ENCODE measurements at regions not wholly inside any gene's neighbourhood (a gene's known extent, or its start where the extent isn't known, plus 50 kb on each side); places are given as distances from the start of the nearest gene placed in this dataset.
"Not testable (repeated sequence)": the region's sequence is repeated elsewhere in the genome, so short reads cannot be mapped to it uniquely, and the experiment has no call there.

DNA sequence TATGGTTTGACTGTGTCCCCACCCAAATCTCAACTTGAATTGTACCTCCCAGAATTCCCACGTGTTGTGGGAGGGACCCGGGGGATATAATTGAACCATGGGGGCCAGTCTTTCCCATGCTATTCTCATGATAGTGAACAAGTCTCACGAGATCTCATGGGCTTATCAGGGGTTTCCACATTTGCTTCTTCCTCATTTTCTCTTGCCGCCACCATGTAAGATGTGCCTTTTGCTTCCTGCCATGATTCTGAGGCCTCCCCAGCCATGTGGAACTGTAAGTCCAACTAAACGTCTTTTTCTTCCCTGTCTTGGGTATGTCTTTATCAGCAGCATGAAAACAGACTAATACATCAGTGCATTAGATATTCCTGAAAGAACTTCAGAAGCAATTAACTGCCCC, 177.7 kb upstream of the PRSS58 start:
- DNase-seq, result not testable (repeated sequence)

GRCh38 chr7:142434666-142435167, 176.9 kb upstream of the PRSS58 start:
- no peak for DNase-seq

GRCh38 chr7:142434133-142434532, 176.3 kb upstream of the PRSS58 start:
- peak; percentile 16 for DNase-seq

GRCh38 chr7:142432377-142432776, 174.5 kb upstream of the PRSS58 start:
- no peak for DNase-seq

GRCh38 chr7:142431491-142431890, 173.6 kb upstream of the PRSS58 start:
- no peak for DNase-seq

DNA sequence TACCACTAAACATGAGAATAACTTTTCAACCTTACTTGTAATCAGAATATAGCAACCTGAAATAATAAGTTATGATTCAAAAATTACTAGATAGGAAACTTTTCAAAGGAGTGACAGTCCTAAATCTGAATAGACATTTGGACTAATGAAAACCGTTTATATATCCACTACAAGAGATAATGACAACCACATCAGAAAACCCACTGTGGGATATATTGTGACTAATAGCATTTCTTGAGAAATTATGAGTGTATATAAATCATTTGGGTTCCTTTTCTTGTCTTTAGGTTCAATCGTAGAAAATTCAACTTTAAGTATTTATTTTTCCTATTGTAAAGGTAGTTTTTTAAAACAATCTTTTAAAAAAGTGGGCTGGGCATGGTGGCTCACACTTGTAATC, 170.2 kb upstream of the PRSS58 start:
- DNase-seq, result no peak

DNA sequence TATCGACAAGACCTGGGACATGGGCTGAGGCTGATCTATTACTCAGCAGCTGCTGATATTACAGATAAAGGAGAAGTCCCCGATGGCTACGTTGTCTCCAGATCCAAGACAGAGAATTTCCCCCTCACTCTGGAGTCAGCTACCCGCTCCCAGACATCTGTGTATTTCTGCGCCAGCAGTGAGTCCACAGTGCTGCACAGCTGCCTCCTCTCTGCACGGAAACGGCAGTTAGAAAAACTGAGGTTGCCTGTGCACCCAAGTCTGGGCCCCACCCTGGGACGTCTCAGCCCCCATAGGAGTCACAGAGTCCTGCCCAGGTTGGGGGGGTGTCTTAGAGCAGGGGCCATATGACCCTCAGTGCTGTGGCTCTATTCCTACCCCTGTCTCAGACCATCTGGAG, 167.4 kb upstream of the PRSS58 start:
- no peak for DNase-seq

DNA sequence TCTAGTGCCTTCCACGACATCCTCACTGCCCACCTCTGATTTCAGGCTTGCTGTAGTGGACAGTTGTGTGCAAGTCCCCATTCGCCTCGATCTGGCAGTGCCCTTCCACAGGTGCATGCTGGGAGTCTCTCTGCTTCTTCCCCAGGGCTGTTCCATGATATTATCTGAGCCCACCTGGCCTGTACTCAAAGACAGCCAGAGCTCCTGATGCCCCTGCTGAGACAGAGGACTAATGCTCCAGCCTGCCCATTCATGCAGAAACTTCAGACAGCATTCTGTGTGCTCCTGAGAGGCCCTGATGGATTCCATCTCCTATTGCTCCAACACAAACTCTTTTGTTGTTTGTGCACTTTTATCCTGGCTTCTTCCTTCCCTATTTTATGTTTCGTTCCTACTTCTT, 164.8 kb upstream of the PRSS58 start:
- no peak for DNase-seq

DNA sequence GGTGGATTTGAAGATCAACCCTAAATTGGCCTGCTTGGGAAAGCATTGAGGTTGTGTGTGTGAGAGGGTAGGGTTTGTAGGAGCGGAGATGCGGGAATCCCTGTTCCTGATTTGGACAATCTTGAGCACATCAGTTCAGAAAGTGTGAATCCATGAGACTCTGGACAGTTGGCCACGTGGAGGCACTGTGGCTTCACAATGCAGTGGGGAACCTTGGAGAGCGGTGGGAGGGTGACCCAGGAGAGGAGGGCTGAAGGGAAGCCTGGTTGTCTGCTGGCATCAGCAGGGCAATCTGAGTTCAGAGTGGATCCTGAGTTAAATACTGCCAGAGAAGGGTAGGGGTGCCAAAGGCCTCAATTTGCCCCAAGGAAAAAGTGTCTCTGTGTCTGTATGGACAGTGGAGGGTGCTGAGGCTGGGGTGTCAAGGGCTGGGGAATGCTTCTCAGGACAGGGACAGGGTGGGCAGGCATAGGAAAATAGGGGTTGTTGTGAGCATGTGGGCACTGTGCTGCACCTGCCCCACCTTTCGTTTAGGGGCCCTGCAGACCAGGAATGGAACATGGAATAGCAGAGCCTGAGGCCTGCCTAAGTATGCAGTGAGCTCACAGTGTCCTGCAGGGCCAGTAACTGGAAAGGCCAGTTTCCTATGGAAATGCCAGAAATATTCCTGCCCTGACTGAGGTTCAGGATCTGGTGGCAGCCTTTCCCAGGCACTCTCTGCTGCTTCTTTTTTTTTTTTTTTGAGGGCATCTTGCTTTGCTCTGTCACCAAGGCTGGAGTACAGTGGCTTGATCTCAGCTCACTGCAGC, 162.9 kb upstream of the PRSS58 start:
- no peak for DNase-seq

DNA sequence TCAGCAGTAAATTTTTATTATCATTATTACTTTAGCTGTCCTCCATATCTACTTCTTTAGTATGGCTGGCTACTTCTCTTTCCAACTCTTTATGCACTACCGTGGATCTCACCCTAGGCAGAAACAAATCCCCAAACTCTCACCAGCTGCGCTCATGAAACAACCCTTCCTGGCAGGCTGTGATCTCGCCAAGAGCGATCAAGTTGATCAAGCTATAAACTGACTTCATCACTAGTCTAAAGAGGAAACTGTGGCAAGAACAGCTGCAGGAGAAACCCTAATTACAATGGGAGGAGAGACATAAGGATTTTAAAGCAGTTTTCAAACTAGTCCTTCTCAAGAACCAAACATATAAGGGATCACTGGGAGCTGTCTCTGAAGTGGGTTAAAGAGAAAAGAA, 160.5 kb upstream of the PRSS58 start:
- no peak for DNase-seq

DNA sequence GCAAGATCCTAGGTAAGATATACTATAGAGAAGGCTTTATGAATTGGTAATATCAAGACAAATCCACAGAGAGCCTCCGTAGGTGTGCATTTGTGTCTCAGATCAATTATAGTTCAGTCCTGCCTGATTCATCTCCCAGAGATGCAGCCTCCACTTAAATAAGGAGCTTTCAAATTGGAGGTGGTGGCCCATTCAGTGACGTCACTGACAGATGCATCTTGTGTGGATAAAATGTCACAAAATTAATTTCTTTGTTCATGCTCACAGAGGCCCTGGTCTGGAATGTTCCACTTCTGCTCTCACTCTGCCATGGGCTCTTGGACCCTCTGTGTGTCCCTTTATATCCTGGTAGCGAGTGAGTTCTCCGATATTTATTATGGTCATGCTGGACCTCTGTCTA, 157.1 kb upstream of the PRSS58 start:
- DNase-seq, result no peak

- DNase-seq, result no peak
These were observed 156.3 kb upstream of the PRSS58 start for GRCh38 chr7:142414135-142414534.

DNA sequence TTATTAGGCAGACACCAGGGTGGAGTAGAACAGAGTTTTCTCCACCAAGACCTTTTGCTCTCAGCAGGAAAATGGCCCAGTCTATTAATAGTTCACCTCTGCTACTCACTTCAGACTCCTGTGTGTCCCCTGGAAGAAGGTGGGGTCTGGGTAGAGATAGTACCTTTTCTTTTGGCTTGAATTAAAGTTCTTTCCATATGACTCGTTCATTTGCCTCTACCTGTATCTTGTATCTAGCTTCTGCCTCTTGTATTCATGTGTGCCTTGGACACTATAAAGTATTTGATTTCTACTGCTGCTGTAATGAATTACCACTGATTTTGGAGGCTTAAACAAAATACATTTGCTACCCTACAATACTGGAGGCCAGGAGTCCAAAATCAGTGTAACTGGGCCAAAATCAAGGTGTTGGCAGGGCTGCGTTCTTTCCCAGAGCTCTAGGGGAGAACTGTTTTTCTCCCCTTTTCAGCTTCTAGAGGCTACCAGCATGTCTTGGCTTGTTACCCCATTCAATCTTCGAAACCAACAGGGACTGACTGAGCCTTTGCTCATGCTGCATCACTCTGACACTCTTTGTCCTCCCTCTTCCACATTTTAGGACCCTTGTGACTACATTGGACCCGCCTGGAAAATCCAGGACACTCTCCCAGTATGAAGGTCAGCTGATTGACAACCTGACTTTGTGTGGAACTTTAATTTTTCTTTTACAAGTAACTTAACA, 155.6 kb upstream of the PRSS58 start:
- no peak for DNase-seq

DNA sequence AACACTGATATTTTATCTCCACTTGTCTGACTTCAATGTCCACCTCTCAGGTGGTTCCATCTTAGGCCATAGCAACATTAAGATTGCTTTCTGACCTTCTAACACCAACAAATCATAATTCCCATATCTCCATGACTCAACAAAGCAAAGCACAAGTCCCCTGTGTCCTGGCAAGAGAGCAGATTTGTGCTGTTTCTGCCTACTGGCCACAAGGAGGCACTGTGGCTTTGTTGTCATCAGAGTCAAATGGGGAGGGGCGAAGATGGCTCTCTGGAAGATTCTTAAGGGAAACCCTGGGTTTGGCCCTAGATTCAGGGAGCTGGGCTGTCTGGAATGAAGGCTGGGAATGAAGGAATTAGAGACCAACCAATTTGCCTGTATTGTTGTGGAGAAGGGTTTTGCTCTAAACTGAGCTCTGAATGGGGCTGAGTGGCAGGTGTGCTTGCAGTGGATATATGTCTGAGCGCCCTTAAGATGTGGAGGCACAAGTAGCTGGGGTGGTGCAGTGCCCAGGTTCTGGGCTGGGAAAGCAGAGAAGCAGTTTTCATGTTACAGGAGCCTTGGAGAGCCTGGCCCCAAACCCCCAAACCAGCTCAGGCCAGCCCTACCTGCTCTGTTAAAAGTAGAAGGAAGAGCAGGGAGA, 154.8 kb upstream of the PRSS58 start:
- DNase-seq, result peak; percentile 54

- no peak for DNase-seq
These were observed 151.6 kb upstream of the PRSS58 start for GRCh38 chr7:142409471-142409870.

DNA sequence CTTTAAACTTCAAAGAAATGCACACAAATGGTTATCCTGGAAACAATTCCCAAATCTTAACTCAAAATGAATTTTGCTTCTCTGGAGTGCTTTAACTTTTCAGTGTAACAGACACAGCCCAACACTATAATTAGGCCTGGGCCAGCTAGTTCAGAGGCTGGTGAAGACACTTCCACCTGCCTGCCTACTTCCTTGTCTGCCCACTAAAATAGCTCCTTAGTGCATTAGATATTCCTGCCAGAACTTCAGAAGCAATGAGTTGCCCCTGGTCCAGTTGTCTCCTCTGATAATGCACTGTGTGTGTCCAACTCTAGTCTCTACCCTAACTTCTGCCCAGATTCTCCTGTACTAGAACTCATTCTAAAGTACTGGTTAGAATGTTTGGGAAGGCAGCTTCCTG, 150.9 kb upstream of the PRSS58 start:
- DNase-seq, result no peak

GRCh38 chr7:142407939-142408570, 150.2 kb upstream of the PRSS58 start:
- DNase-seq, result no peak

DNA sequence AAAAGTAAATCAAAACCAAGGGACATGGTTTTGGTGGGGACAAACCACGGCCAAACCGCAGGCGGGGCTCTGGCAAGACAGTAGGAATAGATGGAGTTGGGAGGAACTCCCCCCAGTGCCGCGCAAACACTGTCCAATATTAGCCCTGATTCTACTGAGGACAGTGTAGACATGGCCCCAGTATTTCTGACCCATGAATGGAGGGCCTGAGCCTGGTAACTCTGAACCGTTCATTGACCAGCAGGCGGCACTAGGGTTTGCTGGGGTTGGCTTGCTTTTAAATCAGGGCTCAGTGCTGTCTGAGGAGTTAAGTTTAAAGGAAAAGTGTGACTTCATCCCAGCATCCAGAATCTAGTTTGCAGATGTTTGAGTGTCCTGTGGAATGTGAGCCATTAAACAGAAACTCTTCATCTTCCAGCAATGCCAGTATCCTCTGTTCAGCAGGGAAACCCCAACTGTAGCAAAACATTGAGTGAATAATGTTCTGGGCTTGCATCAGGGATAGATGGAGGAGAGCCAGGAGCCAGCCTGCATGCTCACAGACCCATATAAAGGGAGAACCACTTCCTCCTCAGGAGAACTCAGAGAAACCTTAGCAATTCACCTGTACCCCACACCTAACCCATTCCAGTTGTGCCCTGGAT, 147.4 kb upstream of the PRSS58 start:
- no peak for DNase-seq

DNA sequence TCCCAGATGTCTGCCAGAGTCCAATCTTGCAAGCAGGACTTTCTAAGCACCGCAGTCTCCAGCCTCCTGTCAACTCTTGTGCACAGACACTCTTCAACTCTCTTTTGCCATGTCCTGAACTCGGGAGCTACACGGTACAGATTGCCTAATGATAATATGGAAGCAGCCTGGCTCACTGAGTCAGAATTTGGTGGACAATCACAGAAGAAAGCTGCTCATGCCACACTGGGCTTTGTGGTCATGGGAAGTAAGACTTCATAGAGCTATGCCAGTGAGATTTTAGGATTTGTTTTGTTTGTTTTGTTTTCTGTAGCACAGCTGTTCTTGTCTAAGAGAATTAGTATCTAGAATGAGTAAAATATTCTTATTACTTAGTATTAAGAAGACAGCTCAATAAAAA, 144.1 kb upstream of the PRSS58 start:
- DNase-seq, result no peak

DNA sequence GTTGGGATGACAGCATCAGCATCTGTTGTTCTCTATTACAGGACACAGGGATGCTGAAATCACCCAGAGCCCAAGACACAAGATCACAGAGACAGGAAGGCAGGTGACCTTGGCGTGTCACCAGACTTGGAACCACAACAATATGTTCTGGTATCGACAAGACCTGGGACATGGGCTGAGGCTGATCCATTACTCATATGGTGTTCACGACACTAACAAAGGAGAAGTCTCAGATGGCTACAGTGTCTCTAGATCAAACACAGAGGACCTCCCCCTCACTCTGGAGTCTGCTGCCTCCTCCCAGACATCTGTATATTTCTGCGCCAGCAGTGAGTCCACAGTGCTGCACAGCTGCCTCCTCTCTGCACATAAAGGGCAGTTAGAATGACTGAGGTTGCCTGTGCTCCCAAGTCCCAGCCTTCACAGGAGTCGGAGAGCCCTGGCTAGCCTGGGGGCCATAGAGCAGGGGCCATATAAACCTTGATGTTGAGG, 142.2 kb upstream of the PRSS58 start:
- DNase-seq, result no peak

GRCh38 chr7:142391191-142391992, 133.5 kb upstream of the PRSS58 start:
- peak; percentile 63 for DNase-seq

GRCh38 chr7:142389544-142389943, 131.7 kb upstream of the PRSS58 start:
- no peak for DNase-seq
